ENCODE measurements at regions not wholly inside any gene's neighbourhood (a gene's known extent, or its start where the extent isn't known, plus 50 kb on each side); places are given as distances from the start of the nearest gene placed in this dataset.
"Not testable (repeated sequence)": the region's sequence is repeated elsewhere in the genome, so short reads cannot be mapped to it uniquely, and the experiment has no call there.

DNA sequence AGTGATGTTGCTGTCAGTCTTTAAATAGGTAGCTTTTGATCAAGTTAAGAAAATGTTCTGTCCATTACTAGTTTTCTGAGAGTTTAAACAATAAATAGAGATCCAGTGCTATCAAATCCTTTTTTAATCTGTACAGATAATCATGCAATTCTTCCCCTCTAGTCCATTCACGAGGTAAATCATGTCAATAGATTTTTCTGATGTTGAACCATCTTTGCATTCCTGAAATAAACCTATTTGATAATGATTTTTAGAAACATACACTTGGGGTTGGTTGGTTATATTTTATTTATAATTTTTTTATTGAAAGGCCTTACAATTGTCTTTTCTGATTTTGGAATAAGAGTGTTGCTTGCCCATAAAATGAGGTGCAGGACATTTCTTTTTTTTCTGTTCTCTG is 95.0 kb downstream of the FAM53A start:
- DNase-seq = no peak

DNA sequence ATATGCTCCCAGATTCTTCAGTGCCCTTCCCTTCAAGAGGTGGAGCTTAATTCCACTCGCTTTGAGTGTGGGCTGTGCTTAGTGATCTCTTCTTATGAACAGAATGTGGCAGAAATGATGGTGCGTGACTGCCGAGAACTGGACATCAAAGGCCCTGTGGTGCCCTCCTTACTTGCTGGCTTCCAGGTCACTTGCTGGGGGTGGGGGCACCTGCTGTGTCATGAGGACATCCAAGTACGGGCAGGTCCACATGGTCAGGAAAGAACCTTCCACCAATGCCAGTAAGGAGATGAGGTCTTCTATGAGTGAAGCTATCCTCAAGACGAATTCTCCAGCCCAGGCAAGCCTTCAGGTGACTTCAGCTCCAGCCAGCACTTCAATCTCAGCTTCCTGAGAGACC is 95.8 kb downstream of the FAM53A start:
- no peak for DNase-seq

DNA sequence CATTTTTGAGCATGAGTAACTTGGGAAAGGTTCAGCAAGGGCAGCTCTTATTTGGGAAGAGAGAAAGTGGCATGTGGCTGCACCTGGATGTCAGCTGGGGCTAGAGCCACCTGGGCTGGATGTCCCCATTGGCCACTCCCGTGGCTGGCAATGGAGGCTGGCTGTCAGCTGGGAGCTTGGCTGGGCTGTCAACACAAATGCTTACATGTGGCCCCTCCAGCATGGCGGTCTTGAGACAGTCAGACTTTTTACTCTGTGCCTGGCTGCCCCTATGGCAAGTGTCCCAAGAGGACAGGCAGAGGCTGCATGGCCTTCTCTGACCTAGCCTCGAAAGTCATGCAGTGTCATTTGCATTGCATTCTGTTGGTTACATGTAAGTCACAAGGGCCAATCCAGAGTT is 99.6 kb downstream of the FAM53A start:
- DNase-seq = no peak

DNA sequence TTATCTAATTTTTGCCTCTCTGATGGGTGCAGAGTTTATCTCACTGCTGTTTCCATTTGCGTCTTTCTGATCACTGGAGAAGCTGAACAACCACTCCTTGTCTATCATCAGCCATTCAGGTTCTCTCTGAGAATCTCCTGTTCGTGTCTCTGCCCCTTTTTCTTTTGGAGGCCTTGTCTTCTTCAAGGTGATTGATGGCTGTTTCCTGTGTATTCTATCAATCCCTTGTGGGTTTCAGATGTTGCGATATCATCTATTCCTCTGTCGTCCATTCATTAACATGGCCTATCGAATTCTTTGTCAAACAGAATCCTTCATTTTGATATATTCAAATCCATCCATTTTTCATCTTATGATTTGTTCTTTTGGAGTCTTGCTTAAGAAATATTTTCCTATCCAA is 100.3 kb downstream of the FAM53A start:
- DNase-seq = no peak

DNA sequence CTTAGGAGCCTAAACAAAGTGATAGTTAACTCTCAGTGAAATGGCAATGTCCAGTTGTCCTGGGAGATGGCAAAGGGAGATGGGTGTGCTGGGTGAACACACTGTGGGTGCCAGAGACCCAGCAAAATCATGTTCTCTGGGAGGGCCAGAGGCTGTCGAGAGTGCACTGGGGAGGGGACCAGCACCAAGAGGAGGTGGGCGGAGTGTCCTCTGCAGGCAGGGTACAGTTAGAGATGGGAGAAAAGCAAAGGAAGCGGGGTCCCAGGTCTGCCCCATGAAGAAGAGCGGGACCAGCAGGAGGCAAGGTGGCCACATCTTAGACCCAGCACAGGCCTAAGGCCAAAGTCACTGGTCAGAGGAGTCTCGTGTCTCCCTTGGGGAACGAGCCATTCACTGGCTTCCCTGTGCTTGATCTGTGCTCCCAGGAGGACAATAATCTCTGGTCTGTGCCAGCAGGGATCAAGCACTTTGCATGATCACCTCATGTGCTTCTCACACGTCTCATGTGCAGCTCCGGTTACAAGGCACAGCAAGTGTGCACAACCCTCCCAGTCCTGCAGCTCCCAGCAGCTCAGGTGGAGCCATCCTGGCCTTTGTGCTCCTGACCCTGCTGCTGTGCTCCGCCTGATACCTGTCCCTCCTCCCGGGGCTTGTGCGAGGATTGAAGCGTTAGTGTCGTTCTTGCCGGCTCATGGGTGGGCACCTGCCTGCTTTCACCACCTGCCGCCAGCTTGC is 100.9 kb downstream of the FAM53A start:
- DNase-seq = no peak

DNA sequence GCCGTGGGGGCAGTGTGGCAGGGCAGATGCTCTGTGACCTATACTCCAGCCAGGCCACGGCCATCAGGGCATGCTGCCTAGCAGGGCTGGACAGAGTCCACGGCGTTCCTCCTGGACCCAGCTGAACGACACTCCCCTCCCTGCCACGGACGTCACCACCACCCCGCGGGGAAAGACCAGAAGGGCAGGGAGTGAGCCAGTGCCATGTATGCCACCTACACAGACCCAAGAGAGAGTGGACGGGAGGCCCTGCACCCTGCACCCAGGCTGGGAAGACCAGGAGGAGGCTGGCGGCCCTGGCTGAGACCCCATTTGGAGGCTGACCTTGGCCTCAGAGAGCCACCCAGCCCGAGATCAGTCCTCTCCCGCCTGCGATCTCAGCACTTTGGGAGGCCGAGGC is 101.9 kb downstream of the FAM53A start:
- DNase-seq = no peak

DNA sequence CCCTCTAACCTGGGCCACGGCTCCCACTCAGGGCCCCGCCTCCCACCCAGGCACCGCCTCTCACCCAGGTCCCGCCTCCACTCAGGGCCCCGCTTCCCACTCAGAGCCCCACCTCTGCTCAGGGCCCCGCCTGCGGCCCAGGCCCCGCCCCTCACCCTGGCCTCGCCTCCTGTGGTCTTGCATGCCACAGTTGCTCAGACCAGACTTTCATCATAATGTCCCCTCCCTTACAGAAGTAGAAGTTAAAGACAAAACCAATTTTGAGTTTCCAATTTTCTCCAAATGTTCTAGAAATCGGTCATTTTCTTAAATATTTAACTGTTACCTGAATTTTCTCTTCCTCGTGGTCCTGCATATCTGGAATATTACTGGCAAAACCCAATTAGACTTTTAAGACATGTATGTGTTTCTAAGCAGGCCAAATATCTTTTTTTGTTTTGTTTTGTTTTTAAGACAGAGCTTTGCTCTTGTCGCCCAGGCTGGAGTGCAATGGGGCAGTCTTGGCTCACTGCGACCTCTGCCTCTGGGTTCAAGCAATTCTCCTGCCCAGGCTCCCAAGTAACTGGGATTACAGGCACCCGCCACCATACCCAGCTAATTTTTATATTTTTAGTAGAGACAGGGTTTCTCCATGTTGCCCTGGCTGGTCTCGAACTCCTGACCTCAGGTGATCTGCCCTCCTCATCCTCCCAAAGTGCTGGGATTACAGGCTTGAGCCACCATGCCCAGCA is 102.8 kb downstream of the FAM53A start:
- not testable (repeated sequence) for DNase-seq

DNA sequence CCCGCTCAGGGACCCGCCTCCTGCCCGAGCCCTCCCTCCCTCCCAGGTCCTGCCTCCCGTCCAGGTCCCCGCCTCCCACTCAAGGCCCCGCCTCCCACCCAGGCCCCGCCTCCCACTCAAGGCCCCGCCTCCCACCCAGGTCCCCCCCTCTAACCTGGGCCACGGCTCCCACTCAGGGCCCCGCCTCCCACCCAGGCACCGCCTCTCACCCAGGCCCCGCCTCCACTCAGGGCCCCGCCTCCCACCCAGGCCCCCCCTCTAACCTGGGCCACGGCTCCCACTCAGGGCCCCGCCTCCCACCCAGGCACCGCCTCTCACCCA is 103.5 kb downstream of the FAM53A start:
- DNase-seq = not testable (repeated sequence)

DNA sequence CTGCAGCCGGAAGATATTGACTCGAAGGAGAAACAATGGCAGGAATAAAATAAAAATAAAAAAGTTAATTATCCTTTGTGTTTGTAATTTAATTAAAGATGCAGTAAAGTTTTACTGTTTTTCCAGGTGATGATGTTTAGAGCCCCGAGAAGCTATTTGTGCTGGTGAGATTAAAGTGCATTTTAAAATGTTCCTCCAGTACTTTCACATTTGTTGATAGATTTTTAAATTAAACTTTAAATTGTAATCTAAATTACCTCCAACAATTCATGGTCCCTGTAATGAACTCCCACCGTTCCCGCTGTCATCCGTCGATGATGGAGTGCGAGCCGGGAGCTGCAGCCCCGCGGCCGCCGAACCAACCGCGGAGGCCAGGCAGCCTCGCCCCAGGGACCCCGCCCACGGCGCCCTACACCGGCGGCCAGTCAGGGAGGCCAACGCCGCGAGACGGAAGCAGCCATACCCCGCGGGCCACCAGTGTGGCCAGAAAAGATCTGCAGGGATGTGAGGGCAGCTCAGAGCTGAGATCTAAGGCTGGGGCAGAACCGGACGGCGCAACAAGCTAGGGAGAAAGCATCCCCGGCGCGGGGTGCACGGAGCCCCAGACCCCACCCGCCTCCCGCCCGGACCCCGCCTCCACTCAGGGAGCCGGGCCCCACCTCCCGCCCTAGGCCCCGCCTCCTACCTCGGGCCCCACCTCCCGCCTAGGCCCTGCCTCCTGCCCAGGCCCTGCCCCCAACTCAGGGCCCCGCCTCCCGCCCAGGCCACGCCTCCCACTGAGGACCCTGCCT is 104.0 kb downstream of the FAM53A start:
- no peak for DNase-seq

DNA sequence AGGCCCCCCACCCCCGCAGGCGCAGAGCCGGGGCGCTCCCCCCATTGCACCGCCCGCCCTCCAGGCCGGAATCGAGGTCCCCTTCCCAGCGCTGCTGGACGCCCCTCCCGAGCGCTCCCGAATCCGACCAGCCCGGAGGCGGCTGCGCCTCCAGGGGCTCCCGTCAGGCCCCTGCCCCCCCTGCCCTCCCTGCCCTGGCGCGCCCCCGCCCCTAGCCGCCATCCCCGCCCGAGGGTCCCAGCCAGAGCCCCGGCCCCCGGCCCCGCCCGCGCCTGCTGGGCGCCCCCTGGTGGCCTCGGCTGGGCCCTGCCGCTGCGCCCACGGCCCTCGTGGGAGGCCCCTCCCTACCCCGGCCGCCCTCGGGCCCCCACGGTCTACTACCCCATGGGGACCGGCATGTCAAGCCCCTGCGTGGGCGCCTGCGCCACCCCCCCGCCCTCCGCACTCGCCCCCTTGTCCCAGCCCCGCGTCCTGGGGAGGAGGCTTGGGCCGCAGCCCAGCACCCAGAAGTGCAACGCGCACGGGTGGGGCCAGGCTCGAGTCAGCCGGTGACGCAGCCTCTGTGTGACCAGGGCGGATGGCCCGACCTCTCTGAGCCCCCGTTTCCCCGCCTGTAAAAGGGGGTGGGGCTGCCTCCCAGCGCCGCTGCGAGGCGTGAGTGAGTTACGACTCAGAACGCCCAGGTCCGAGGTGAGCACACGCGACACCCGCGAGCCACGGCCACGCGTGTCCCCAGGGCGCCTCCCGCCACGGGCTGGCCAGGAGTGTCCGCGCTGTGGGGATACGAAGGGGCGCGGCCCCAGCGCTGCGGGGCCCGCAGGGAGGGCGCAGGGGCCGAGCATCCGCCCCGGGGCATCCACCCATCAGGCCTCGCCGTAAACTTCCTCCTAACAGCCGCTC is 104.9 kb downstream of the FAM53A start:
- no peak for DNase-seq

DNA sequence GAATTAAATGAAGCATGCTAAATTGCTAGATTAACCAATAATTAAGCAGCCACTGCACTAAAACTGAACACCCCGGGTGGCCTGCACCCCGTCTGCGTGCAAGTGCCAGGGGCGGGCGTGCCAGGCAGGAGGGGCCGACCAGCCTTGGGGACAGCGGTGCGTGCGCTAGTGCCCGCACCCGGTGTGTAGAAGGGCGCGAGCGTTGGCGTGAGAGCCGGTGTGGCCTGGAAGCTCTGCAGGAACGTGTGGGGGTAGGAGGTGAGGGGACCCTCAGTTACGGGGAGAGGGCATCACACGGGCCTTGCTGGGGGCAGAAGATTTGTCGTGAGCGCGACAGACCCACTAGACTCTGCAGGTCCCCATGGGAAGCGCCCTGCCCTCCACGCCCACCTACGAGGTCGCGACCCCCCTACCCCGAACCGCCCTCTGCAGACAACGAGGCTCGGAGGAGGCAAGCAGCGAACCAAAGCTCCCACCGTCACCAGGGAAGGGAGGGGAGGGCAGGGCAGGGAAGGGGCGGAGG is 105.8 kb downstream of the FAM53A start:
- DNase-seq = no peak

DNA sequence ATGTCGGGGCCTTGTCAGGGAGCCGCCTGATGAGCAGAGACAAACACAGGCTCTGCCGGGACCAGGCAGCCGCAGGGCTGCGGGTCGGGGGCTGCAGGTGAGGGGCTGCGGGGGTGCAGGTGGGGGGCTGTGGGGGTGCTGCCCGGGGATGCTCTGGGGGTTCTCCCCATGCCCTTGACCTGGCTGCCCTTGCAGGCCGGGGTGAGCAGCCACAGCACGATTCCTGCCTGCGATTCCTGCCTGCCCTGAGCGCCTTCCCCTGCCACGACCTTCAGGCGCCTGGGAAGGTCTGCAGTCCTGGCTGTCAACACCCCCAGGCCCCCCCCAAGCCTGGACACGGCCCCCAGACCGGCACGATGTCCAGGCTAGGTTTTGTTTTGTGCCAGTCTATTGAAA is 106.3 kb downstream of the FAM53A start:
- DNase-seq = no peak

DNA sequence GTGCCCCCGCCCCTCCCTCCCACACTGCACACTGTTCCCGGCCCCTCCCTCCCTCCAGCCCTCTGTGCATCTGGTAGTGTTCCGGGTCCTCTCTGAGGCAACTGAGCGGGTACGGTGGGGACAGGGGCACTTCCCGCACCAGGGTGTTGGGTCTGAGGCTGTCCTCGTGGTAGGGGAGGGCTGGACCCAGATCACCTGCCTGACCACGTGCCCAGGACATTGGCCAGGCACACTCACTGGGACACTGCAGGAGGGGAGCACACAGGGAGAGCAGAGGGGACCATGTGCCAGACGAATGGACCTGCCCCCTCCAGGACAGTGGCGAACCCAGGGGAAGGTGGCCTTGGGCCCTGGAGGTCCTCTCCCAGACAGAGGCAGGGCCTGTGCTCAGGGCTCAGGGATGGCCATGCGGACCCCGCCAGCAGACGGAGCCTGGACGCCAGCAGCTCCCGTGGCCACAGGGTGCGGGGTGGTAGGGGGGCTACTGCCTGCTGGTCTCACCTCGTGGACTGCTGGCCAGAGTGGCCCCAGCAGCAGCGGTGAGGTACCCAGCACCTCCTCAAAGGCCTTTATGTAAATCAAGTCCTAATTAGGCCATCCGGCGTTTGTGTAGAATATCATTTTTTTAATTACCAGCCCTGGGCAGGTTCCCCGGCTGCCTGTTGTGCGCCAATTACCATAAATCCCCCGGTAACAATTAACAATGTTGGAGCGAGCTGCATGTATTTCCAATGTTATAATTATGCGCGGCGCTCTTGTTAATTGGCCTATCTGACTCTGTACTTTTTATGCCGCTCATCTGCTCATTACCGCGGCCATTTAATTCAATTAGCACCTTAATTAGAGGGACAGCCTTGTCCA is 106.9 kb downstream of the FAM53A start:
- DNase-seq = no peak

DNA sequence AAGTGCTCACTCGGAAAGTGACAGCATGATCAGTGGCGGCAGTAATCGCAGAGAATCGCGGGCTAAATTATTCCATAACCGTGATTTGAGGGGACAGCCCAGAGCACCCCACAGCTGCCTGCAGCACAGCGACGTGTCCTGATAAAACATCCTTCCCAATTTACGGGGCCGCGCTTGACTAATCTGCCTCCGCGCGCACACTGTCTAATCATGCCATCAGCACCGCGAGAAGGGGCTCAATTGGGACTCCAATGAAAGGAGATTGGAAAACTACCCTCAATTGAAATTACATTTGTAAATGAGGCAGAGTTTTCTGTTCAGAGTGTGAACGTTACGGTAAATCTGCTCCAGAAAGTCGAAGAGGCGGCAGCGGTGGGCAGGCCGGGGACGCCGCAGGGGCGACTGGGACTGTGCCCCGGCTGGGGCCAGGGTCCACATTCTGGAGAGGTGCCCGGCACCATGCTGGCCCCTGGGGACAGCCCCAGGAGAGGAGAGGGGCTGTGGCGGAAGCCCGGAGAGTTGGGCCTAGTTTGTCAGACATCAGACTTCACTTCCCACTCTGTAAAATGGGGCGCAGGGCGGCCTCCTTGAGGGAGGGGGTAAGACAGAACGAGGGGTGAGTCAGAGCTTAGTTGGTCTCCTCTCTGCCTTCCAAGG is 107.7 kb downstream of the FAM53A start:
- DNase-seq = no peak

DNA sequence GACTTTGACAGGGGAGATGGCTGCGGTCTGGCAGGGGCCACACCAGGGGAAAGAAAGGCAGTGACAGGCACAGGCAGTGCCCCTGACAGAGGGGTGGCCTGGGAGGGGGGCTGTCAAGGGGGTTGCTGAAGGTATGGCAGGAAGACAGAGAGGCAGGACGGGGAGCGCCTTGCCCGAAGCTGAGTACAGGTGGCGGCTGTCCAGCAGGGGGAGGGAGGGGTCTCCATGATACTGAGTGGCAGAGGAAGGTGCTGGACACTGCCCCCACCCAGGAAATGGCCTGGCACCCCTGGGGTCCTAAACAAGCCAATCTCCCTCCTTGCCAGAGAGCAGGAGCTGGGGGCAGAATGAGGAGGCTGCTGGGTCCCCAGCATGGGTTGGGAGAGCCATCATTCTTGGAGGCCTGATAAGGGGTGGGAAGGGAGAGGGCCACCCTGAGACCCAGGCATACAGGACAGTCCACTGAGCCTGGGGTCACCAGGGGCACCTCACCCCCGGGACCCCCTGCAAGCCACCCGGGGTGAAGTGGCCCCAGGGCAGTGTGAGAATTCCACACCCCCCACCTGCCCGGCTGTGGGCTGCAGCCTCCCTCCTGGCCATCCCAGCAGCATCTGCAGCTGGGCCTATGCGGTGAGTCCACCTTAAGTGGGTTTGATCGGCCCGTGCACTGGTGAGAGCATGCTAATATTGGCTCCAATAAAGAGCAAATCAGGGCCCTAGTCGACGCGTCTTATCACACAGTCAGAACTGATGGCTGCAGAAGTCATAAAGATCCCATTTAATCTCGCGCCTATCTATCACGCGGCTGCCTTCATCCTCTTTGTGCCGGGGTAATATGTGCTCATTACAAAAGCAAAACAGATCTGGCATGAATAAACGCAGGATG is 108.5 kb downstream of the FAM53A start:
- no peak for DNase-seq

DNA sequence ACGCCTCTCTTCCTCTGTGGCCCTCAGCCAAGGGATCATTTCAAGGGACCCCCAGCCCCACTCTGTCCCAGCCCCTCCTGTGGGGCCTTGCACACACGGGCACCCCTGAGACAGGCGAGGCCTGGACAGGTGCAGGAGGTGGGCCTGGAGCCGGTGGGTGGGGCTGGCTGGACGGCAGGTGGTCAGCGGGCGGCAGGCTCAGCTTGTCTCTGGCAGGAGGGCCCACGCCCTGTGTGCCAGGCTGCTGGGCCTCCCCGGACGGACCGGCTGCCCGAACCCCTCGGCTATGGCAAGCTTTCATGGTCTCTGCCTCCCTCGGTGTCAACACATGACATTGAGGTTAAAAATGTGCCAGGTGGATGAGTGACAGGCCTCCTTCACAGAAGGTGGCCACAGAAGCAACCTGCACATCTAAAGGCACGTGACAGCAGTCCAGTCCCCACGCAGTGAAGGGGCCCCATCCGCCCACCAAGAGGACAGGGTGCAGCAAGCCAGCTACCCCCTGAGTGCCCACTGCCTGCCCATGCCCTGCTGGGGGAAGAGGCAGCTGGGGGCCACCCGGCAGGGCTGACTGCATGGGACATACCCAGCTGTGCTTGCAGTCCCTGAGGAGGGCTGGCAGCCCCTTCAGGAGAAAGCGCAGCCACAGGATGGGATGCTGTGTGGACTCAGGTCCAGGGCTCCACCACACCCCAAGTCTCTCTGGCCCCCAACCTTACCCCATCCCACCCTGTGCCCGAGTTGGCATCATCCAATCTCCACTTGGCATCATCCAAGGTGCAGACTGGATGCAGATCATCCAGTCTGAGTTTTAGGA is 109.3 kb downstream of the FAM53A start:
- DNase-seq = no peak

DNA sequence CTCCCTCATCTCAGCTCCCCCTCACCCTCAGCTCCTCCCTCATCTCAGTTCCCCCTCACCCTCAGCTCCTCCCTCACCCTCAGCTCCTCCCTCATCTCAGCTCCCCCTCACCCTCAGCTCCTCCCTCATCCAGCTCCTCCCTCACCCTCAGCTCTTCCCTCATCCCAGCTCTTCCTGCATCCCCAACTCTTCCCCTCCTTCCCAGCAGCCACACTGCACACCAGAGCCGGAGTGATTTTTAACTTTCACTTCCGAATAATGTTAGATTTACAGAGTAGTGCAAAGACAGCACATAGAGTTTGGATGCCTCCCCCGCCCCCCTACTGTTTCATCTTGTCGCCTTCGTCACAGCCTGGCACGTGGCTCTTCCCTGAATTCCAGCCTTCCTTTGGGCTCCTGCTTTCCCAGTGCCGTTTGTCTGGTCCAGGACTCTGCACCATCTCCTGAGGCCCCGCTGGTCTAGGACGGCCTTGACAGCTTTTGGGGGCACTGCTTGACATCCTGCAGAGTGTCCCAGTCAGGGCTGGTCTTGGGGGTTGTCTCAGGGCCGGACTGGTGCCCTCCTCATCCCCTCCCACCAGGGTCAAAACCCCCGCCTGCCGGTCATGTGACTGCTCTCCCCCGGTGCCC is 110.2 kb downstream of the FAM53A start:
- no peak for DNase-seq

DNA sequence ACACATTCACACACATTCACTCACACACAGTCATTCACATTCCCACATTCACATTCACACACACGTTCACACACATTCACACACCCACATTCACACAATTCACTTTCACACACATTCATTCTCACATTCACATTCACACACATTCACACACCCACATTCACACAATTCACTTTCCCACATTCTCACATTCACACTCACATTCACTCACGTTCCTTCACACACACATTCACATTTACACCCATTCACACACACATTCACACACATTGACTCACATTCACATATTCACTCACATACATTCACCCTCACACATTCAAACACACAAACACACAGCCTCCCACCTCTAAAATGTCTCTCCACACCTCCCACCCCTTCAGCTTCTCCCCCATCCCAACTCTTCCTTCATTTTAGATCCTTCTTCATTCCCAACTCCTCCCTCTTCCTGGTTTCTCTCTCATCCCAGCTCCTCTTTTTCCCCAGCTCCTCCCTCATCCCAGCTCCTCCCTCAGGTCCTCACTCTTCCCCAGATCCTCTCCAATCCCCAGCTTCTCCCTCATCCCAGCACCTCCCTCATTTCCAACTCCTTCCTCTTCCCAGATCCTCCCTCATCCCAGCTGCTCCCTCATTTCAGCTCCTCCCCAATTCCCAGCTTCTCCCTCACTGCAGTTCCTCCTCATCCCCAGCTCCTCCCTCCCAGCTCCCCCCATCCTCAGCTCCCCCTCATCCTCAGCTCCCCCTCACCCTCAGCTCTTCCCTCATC is 111.0 kb downstream of the FAM53A start:
- DNase-seq = no peak

Measured in NCI-H446 (cell line).